GM10248 (cell line): ENCODE measurements at regions not wholly inside any gene's neighbourhood (a gene's known extent, or its start where the extent isn't known, plus 50 kb on each side); places are given as distances from the start of the nearest gene placed in this dataset.

Experiments used
- CTCF ChIA-PET: fragments of 300-600 bp; sonication (Branson Sonifier 250); formaldehyde crosslinking; extraction: SDS; loops from one replicate; lab custom pipeline; 2021; ENCODE audit warnings: antibody characterized with exemption; lab: Yijun Ruan, JAX
- POLR2A ChIA-PET: fragments of 350-650 bp; sonication (Branson Sonifier 250); formaldehyde crosslinking; extraction: SDS; loops from one replicate; lab custom pipeline; 2020; ENCODE audit warnings: antibody characterized with exemption; lab: Yijun Ruan, JAX
- DNase-seq: peaks from one replicate; pipeline ENCODE4 v3.0.0; 2012; ENCODE audit errors: extremely low spot score
- CTCF ChIP-seq: IDR thresholded peaks from 2 replicates; pipeline ENCODE4 v1.5.1; 2012; ENCODE audit warnings: mild to moderate bottlenecking, low read depth; ENCODE audit errors: extremely low read depth, missing control alignments, control extremely low read depth

- no peak for TF ChIP-seq CTCF
- POLR2A ChIA-PET = no interaction called here
- DNase-seq = no peak
- CTCF ChIA-PET = no interaction called here
Observed at GRCh38 chr4:14809203-14809602, 193.1 kb upstream of the CPEB2 start.

GRCh38 chr4:14810121-14810520, 192.2 kb upstream of the CPEB2 start:
- ChIA-PET POLR2A (no interaction called here), CTCF (no interaction called here)
- TF ChIP-seq CTCF = no peak
- DNase-seq = no peak

GRCh38 chr4:14810568-14810967, 191.7 kb upstream of the CPEB2 start:
- CTCF ChIA-PET = no interaction called here
- no peak for DNase-seq
- POLR2A ChIA-PET = no interaction called here
- TF ChIP-seq CTCF = no peak

- DNase-seq = no peak
- TF ChIP-seq CTCF = no peak
- CTCF ChIA-PET = no interaction called here
- POLR2A ChIA-PET = no interaction called here
Observed at GRCh38 chr4:14812101-14812500, 190.2 kb upstream of the CPEB2 start.

- POLR2A ChIA-PET = no interaction called here
- no peak for TF ChIP-seq CTCF
- no peak for DNase-seq
- CTCF ChIA-PET = interaction anchor here (0.9 kb wide), 1 partner anchor 9 kb away, joined by 3 read pairs; no protein-coding TSS in a partner anchor
Observed at GRCh38 chr4:14816623-14817261, 185.5 kb upstream of the CPEB2 start.

- CTCF ChIA-PET = interaction anchor here (1.2 kb wide), 1 partner anchor 10 kb away, joined by 3 read pairs; no protein-coding TSS in a partner anchor
- POLR2A ChIA-PET = no interaction called here
- TF ChIP-seq CTCF = no peak
- DNase-seq = no peak
Observed at GRCh38 chr4:14824189-14824588, 178.1 kb upstream of the CPEB2 start.
